ENCODE measurements at regions not wholly inside any gene's neighbourhood (a gene's known extent, or its start where the extent isn't known, plus 50 kb on each side); places are given as distances from the start of the nearest gene placed in this dataset.
A peak's percentile ranks its signal among the peaks of the same experiment; 100 is the strongest.

DNA sequence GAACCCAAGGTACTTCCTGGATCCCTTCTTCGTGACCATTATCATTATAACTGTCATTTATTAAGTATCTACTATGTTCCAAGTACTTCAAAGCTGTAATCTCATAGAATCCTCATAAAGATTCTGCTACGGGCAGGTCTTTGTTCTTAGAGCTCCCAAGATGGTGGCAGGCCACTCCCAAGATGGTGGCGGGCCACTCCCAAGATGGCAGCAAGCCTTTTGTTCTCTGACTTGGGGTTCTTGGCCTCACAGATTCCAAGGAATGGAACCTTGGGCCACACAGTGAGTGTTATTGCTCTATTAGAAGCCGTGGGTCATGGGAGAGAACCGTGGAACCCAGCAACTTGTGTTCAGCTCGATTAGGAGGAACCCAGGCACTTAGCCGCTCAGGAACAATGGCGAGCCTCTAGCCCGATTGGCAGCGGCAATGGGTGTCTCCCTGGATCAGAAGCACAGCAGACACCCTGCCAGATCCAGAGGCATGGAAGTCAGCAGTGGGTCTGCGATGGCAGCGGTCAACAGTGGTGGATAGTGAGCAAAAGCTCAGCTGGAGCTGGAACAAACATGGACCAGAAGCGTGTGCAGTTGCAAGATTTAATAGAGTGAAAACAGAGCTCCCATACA is 193.7 kb upstream of the BTG1 start:
- Histone ChIP-seq H3K27ac (no peak overlapping the region), H3K4me3 (no peak overlapping the region), H3K4me1 (no peaks in the 10 kb centered on the region), H3K9me3 (no peaks in the 10 kb centered on the region), H3K36me3 (no peaks in the 10 kb centered on the region), H3K27me3 (no peaks in the 10 kb centered on the region)
- DNase-seq (no peak), ATAC-seq (no peak)
- intact Hi-C loops (cut with DNase I), result no loop called here
- 92% methylated on average over 10 of the region's 13 CpGs for WGBS (ENCODE audit: insufficient coverage, low coverage, low lambda C conversion rate, missing lambda C conversion rate)
- no peak for TF ChIP-seq POLR2A (IDR thresholded peaks at IDR 0.05)

GRCh38 chr12:92338671-92339070 is 193.0 kb upstream of the BTG1 start:
- TF ChIP-seq POLR2A (IDR thresholded peaks at IDR 0.05), result no peak
- Histone ChIP-seq H3K36me3 (no peaks in the 10 kb centered on the region), H3K27me3 (no peaks in the 10 kb centered on the region), H3K9me3 (no peaks in the 10 kb centered on the region), H3K4me3 (no peak overlapping the region), H3K4me1 (no peaks in the 10 kb centered on the region), H3K27ac (no peak overlapping the region)
- DNase-seq (no peak), ATAC-seq (no peak)
- no CpG with 5 or more reads among the region's 1 CpG for WGBS (ENCODE audit: insufficient coverage, low coverage, low lambda C conversion rate, missing lambda C conversion rate)
- intact Hi-C loops (cut with DNase I), result no loop called here

- Histone ChIP-seq H3K27ac (no peak overlapping the region), H3K9me3 (no peaks in the 10 kb centered on the region), H3K27me3 (no peaks in the 10 kb centered on the region), H3K4me3 (no peak overlapping the region), H3K36me3 (no peaks in the 10 kb centered on the region), H3K4me1 (no peaks in the 10 kb centered on the region)
- no peak for ATAC-seq
- 100% methylated on average over 2 of the region's 2 CpGs for WGBS (ENCODE audit: insufficient coverage, low coverage, low lambda C conversion rate, missing lambda C conversion rate)
- intact Hi-C loops (cut with DNase I), result no loop called here
- no peak for TF ChIP-seq POLR2A (IDR thresholded peaks at IDR 0.05)
- TF ChIP-seq, protein P1, sequence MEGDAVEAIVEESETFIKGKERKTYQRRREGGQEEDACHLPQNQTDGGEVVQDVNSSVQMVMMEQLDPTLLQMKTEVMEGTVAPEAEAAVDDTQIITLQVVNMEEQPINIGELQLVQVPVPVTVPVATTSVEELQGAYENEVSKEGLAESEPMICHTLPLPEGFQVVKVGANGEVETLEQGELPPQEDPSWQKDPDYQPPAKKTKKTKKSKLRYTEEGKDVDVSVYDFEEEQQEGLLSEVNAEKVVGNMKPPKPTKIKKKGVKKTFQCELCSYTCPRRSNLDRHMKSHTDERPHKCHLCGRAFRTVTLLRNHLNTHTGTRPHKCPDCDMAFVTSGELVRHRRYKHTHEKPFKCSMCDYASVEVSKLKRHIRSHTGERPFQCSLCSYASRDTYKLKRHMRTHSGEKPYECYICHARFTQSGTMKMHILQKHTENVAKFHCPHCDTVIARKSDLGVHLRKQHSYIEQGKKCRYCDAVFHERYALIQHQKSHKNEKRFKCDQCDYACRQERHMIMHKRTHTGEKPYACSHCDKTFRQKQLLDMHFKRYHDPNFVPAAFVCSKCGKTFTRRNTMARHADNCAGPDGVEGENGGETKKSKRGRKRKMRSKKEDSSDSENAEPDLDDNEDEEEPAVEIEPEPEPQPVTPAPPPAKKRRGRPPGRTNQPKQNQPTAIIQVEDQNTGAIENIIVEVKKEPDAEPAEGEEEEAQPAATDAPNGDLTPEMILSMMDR (IDR thresholded peaks at IDR 0.05), result no peak
- no peak for DNase-seq
Observed at GRCh38 chr12:92338102-92338501, 192.5 kb upstream of the BTG1 start.

DNA sequence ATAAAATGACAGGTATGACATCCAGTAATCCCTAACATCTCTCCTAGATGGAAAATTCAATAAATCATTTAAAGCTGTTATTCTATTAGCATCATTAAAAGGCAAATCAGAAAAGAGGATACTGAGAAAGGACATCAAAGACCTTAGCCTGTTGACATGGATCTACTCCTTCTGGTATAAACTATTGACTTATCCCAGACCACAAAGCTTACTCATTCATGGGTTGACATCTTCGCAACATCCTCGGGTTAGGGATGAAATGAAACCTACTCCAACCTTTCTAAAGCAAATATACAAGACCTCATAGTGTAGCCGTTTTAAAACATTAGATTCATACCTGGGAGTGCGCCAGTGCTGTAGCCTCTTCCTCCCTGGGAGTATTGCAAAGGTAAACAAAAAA is 191.5 kb upstream of the BTG1 start:
- no peaks in the 10 kb centered on the region for H3K27me3 ChIP-seq
- WGBS (ENCODE audit: insufficient coverage, low coverage, low lambda C conversion rate, missing lambda C conversion rate), result 83% methylated on average over 4 of the region's 4 CpGs
- DNase-seq (no peak), ATAC-seq (no peak)
- no peaks in the 10 kb centered on the region for H3K36me3 ChIP-seq
- no peak overlapping the region for H3K27ac ChIP-seq
- no peaks in the 10 kb centered on the region for H3K9me3 ChIP-seq
- no peaks in the 10 kb centered on the region for H3K4me1 ChIP-seq
- no peak overlapping the region for H3K4me3 ChIP-seq
- intact Hi-C loops (cut with DNase I), result no loop called here
- TF ChIP-seq POLR2A (IDR thresholded peaks at IDR 0.05), result no peak
- TF ChIP-seq, protein P1 (IDR thresholded peaks at IDR 0.05), result no peak

DNA sequence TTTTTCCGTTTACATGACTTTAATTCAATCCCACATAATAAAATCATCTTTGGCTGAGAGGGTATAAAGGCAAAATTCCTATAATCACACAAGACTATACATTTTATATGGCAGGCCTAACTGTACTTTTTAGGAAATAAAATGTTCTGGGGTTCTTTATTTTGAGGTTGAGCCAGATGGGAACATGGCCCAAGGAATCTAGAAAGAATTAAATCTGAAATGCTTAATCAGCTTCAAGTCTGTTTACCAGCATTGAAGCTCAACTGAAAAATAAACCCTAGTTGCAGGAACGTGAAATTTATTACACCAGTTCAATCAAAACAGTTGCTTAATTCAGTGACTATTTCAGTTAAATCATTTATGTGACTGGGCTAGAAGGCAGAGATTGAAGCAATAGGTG is 191.0 kb upstream of the BTG1 start:
- H3K27ac ChIP-seq, result no peak overlapping the region
- intact Hi-C loops (cut with DNase I), result no loop called here
- no peaks in the 10 kb centered on the region for H3K27me3 ChIP-seq
- H3K4me1 ChIP-seq, result no peaks in the 10 kb centered on the region
- no peak overlapping the region for H3K4me3 ChIP-seq
- DNase-seq, result no peak
- WGBS (ENCODE audit: insufficient coverage, low coverage, low lambda C conversion rate, missing lambda C conversion rate), result 45% methylated on average over 2 of the region's 2 CpGs
- peak in 2 of 4 donors; percentile 48 to 52 for ATAC-seq
- TF ChIP-seq POLR2A (IDR thresholded peaks at IDR 0.05), result no peak
- TF ChIP-seq, protein P1 (IDR thresholded peaks at IDR 0.05), result no peak
- H3K36me3 ChIP-seq, result no peaks in the 10 kb centered on the region
- H3K9me3 ChIP-seq, result no peaks in the 10 kb centered on the region

GRCh38 chr12:92335831-92336230 is 190.2 kb upstream of the BTG1 start:
- Histone ChIP-seq H3K27me3 (no peaks in the 10 kb centered on the region), H3K27ac (no peak overlapping the region), H3K4me1 (no peaks in the 10 kb centered on the region), H3K4me3 (no peak overlapping the region), H3K36me3 (no peaks in the 10 kb centered on the region), H3K9me3 (no peaks in the 10 kb centered on the region)
- WGBS (ENCODE audit: insufficient coverage, low coverage, low lambda C conversion rate, missing lambda C conversion rate), result 62% methylated on average over 4 of the region's 4 CpGs
- no peak for ATAC-seq
- intact Hi-C loops (cut with DNase I), result no loop called here
- no peak for DNase-seq
- TF ChIP-seq POLR2A (IDR thresholded peaks at IDR 0.05), result no peak
- TF ChIP-seq, protein P1 (IDR thresholded peaks at IDR 0.05), result no peak
